Activated CD8-positive, alpha-beta memory T cell treated with anti-CD3 and anti-CD28 coated beads, Interleukin-2, amount 50 U/mL, for 24 hours (primary cell): ENCODE measurements at regions not wholly inside any gene's neighbourhood (a gene's known extent, or its start where the extent isn't known, plus 50 kb on each side); places are given as distances from the start of the nearest gene placed in this dataset.
"Not testable (repeated sequence)": the region's sequence is repeated elsewhere in the genome, so short reads cannot be mapped to it uniquely, and the experiment has no call there.

ENCODE experiments used
- DNase-seq: peaks from one replicate; pipeline ENCODE4 v3.0.0-alpha.2; 2020; ENCODE audit errors: extremely low read depth

DNA sequence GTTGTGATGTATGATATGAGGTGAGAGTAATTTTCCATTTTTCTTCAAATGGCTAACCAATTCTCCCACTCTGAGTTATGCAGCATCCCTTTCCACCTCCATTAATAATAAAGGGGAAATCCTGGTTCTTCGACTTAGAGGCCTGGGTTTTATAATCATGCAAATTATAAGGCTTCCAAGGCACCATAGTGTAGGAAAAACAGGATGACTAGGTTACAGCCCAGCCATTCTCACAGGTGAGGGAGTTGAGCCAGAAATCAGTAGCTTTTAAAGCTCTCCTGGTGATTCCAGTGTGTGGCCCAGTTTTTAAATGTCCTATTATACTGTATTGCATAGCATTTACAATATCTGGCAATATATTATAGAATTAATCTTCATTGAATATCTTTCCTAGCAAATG is 203.1 kb downstream of the ARHGEF9 start:
- no peak for DNase-seq

DNA sequence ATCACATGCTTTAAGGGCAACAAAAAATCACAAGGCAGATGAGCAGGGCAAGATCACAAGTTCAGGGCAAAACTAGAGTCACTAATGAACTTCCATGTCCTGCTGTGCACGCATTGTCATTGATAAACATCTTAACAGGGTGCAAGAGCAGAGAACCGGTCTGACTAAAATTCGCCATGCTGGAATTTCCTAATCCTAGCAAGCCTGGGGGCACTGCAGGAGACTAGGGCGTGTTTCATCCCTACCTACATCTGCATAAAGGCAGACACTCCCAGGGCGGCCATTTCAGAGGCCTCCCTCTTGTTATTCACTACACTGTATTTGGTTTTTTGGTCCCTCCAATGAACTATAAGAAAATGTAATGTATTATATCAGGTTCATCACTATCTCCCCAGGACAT is 203.6 kb downstream of the ARHGEF9 start:
- DNase-seq, result no peak

DNA sequence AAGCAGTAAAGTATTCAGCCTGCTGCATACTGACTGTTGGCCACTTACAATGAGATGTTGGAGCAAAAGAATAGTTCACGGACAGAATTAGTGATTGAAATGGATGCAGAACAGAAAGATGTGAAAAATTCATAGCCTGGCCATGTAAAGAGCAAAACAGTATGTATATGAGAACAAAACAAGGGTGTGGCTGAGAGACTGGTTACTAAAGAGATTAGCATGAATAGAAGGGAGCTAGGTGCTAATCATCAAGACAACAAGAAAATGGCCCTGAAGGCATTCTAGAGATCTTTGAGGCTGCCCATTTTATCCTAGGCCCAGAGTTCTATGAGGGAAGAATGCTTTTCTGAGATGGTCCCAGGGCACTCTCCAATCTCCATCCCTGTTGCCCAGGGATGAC is 208.5 kb downstream of the ARHGEF9 start:
- no peak for DNase-seq

DNA sequence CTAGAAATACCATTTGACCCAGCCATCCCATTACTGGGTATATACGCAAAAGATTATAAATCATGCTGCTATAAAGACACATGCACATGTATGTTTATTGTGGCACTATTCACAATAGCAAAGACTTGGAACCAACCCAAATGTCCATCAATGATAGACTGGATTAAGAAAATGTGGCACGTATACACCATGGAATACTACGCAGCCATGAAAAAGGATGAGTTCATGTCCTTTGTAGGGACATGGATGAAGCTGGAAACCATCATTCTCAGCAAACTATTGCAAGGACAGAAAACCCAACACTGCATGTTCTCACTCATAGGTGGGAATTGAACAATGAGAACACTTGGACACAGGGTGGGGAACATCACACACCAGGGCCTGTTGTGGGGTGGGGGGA is 209.3 kb downstream of the ARHGEF9 start:
- not testable (repeated sequence) for DNase-seq

DNA sequence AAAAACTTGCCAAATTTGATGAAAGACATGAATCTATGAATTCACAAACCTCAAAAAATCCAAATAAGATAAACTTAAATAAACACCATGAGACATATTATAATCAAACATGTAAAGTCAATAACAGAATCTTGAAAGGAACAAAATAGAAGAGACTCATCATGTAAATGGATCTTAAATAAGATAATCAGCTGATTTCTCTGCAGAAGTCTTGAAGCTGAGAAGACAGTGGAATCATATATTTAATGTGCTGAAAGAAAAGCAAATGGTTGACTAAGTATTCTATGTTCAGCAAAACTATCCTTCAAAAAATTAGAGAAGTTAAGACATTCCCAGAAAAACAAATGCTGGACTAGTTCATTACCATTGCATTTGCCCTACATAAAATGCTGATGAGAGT is 215.7 kb upstream of the SPIN4 start:
- DNase-seq, result no peak

DNA sequence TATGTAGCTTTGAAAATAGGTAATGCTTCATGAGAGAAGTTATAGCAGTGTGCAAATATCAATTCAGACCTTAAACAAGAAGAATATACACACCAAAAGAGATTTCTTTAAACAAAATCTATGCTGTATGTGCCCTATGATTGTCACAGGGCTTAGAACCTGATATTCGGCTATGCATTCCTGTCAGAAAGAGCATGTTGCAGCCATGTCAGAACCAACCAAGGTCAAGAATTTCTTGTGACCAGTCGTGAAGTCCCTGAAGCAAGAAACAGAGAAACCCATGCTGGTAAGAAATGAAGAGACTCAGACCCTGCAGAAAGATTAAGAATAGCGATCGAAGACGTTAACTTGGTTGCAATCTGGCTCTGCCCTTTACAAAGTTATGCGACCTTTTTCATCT is 210.3 kb upstream of the SPIN4 start:
- DNase-seq, result no peak

DNA sequence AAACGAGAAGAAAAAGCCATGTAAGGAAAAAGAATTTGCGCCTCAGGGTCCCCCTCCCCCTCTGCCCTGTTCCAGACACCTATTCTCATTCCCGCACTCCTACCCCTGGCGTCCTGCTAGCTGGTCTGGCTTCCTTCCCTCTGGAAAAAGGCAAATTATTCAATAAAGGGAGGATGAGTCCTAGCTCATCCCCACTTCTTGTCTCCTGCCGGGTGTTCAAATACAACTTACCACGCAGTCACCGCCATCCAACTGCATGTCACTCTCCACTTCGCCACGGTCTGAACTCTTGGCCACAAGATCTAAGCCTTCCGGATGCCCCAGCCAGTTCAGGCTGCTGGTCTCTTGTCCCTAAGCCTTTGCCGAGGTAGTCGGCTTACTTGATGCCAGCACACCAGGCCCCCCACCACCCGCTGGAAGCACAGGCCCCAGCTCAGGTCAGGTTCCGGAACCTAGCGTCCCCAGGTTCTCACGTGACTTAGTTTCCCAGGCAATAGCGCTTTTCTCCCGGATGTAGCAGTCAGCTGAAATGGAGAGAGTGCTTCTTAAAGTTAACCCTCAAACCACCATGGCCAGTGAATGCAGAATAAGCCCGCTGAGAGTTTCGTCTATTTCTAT is 209.6 kb upstream of the SPIN4 start:
- DNase-seq, result peak; percentile 13

DNA sequence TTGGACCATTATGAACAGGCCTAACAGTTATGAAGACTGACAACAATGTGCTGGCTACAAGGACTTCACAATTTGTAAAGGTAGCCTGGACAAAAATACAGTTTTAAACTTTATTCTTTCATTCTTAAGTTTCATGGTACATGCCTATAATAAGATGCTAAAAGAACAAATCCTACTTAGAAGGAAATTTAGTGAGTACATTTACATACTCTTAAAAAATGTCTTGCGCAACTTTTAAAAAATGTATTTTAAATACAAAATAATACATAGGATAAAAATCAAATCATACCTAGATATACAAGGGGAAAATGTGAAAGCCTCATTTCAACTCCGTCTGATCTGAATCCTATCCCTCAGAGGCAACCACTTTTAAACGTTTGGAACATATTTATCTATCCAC is 200.7 kb upstream of the SPIN4 start:
- DNase-seq, result no peak

DNA sequence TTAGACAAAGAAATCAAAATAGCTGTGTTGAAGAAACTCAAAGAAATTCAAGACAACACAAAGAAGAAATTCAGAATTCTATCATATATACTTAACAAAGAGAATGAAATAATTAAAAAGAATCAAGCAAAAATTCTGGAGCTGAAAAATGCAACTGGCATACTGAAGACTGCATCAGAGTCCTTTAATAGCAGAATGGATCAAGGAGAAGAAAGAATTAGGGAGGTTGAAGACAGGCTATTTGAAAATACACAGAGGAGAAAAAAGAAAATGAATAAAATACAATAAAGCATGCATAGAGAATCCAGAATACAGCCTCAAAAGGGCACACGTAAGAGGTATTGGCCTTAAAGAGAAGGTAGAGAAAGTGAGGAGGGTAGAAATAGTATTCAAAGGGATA is 179.5 kb upstream of the SPIN4 start:
- DNase-seq, result no peak

DNA sequence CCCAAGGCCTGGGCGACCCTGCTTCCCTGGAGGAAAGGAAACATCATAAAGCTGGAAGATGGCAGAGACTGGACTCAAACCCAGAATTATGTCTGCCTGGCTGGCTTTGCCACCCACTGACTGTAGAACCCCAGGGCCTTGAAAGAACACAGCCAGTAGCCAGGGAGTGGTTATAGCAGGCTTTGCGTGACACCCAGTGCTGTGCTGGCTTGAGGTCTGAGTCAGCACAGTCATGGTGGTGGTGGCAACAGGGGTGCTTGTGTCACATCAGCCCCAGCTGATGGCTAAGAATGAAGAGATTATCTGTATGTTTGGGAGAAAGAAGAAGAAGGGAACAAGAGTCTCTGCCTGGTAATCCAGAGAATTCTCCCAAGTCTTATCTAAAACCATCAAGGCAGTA is 178.8 kb upstream of the SPIN4 start:
- DNase-seq, result no peak

DNA sequence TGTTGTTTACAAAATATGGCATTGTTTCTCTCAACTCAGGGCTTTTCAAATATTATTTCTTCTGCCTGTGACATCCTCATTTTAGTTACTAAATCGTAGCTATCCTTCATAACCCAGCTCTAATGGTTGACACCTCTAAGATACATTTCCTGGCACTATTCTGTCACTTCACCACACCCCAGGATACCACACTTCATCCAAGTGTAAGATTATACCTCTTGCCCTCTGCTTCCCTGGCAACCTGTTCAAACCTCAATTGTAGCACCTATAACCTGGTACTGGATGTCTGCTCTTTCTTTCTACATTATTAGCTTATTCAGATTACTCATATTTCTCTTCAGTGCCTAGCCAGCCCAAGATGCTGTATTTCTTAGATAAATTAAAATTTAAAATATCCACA is 175.7 kb upstream of the SPIN4 start:
- no peak for DNase-seq

DNA sequence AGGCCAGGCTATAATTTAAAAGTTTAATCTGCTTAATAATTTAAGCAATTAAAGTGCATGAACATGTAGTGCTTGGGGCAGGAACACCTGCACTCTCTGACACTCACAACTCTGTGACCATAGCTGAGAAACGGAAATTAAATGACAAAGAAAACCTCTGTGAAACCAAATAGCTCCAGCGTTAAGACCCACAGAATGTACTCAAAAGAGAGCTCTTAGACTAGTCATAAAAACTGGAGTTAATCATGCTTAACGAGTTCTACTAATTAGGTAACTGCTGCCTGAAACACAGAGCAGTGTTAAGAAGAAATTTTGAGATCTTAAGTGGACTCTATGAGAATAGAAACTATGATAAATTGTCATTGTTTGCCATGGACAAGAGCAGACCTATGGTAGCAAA is 174.4 kb upstream of the SPIN4 start:
- DNase-seq, result no peak

DNA sequence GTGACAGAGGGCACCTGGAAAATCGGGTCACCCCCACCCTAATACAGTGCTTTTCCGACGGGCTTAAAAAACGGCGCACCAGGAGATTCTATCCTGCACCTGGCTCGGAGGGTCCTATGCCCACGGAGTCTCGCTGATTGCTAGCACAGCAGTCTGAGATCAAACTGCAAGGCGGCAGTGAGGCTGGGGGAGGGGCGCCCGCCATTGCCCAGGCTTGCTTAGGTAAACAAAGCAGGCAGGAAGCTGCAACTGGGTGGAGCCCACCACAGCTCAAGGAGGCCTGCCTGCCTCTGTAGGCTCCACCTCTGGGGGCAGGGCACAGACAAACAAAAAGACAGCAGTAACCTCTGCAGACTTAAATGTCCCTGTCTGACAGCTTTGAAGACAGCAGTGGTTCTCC is 168.2 kb upstream of the SPIN4 start:
- not testable (repeated sequence) for DNase-seq

DNA sequence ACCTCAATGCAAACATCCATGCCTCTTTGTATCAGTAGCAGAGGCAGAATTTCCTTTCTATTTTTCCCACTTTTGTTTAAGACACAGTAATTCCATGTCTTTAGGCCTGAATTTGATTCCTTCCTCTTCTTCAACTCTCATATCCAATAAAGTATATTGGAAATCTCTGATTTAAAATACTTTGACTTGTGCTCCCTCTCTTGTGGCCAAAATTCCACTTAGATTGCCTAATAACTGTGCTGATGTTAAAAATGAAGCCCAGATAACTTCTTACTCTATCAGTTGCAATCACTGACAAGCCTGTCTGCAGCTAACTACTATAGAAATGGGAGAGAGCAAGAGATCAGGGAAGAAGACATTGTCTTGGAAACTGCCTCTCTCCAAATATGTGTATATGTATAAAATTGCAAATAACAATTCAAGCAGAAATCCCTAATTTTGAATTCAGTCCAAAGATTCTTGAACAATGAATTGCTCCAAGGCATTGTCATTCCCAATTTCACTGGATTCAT is 163.5 kb upstream of the SPIN4 start:
- DNase-seq, result no peak

DNA sequence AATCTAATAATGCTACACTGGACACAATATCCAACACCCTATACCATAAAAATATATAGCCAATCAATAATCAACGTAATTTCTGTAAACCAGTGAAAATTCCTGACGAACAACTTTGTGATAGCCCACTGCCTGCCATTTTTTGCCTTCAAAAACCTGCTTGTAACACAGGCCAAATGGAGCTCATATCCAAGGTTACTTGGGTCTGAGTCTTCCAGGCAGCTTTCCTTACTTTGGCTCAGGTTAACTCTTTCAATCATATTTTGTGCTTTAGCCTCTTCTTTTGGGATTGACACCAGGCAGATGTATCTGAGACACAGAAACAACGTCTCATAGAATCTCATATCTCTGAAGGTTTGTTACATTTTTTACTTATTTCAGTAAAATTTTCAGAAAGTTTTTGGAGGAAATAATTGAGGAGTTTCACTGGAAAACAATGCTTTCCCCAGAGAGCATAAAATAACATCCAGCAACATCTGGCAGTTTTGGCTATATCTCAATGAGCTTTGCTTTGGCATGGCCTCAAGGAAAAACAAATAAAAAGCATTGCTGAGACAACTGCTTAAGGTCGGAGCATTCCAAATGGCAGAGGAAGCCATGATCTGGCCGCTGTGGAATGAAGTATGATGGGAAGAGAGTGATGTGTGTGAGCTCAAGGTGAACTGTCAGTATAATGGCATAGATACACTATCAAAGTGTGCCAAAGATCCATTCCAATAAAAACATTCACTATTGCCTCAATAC is 162.9 kb upstream of the SPIN4 start:
- no peak for DNase-seq

DNA sequence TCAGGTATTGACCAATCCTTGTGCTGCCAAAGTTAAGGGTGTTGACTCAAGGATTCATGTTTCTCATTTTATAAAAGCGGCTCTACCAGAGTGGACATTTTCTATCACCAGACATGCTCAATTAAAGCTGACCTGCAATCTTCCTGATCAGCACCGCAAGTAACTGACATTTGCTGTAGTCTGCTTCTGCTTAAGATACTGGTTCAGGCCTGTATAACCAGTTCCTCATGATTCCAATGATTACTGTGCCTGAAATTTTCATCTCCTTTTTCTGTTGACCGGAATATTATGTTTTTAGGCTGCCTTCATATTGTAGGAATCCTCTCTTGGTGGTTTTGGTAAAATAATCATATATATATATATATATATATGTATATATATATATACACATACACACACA is 160.2 kb upstream of the SPIN4 start:
- no peak for DNase-seq

DNA sequence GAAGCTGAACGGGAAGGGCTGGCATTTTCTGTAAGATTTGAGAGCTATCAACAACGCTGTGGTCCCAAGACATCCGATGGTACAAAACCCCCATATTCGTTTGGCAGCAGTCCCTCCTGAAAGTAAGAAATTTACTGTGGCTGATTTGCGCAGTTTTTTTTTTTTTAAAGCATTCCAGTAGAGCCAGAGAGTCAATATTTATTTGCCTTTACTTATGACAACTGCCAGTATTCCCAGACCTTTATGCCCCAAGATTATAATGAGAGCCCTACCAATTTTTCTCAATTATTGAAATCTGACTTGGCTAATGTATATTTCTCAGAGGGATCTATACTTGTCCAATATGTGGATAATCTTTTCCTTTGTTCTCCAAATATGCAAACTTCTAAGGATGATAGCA is 157.5 kb upstream of the SPIN4 start:
- DNase-seq, result no peak

DNA sequence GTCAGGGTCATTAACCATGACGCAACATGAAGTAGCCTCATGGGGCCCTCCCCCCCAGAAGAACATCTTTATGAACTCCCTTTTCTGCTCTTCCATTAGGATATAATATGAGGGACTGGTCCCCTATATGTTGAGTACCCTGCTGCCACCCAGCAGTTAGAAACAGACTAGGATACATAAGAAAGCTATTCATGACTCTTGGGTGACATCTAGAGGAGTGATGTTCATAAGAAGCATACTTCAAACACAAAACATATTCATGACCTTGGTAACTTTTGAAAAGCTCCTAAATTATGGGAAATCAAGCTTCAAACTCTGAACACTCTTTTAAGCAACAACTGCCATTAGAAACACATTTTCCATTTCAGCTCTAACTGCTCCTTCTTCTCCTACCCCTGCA is 155.2 kb upstream of the SPIN4 start:
- DNase-seq, result no peak

DNA sequence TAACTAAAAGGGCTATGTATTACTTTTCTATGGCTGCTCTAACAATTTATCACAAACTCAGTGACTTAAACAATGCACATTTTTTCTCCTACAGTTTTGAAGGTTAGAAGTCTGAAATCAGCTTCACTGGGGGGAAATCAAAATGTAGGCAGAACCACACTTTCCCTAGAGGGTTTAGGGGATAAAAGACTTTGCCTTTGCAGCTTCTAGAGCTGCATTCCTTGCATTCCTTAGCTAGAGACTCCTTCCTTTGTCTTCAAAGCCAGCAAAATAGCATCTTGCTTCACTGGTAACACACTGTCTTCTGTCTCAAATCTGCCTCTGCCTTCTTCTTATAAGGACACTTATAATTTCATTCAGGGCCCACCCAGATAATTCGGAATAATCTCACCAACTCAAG is 152.4 kb upstream of the SPIN4 start:
- DNase-seq, result no peak

DNA sequence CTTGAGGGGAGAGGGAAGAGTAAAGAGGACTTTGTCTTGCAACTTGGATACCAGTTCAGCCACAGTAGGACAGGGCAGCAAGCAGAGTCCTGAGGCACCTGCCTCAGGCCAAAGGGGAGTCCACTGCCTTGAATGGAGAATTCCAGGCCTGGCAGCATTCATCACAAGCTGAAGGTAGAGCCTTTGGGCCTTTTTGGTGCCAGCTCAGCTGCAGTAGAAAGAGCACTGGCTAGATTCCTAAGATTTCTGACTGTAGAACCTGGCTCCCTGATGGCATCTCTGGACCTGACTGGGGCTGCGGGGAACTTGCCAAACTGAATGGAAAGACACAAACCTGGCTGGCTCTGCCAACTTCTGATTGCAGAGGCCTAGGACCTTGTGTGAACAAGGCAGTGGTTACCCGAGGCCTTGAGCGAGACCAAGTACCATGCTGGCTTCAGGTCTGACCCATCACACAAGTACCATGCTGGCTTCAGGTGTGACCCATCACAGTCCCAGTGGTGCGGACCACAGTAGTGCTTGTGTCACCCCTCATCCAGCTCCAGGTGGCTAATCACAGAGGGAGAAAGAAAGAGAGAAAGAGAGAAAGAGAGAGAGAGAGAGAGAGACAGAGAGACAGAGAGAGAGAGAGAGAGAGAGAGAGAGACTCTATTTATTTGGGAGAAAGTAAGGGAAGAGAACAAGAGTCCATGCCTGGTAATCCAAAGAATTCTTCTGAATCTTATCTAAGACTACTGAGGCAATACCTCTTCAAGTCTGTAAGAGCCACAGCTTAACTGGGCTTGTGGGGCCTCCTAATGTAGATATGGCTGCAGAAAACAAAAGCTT is 137.6 kb upstream of the SPIN4 start:
- DNase-seq, result no peak

DNA sequence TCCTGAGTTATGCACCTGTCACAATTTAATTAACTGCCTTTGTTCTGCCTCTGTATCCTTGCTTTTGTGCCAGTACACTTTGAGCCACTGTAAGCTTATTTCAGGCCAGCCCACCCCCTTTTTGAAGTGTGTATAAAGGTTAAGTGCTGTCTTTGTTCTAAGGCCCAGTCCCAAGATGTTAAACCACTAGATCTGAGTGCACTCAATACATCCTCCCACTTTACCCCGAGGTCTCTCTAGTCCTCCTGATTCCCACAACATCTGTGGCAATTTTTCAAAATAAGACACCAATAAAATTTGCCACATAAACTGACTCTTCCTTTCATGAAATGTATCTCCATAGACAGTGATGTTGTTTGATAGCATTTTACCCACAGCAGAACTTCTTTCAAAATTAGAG is 124.1 kb upstream of the SPIN4 start:
- no peak for DNase-seq

DNA sequence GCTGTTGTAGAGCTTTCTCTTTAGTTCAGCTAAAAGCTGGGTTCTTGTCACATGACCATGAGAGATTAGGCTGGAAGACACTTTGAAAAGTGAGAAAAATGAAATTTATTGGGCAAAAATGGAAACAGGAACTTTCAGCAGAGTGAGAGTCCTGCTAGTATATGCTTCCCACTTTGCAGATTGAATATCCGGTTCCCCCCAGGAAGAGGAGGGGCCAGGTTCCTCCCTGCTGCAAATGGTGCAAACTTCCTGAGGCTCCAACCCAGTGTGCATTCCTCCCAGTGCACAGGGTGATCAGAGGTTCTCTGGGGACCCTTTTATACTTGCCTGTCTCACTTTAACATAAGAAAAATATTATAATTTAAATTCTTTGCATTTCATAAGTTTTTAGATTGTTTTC is 119.9 kb upstream of the SPIN4 start:
- no peak for DNase-seq

DNA sequence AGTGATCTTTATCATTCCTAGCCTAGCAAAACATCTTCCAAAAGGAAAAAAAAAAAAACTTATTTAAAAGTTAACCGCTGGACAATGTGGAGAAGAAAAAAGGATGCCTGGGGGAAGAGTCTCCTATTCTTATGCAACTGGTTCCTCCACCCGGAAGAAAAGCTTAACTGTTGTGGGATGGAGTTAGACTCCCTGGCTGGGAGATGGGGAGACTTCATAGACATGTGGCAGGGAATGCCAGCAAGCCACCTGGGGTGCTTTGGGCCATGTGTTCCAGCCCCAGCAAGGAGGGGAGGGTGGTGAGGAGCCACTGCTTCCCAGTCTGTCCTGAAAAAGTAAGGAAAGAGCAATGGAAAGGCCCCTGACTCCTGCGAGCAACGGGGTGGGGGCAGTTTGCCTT is 119.4 kb upstream of the SPIN4 start:
- no peak for DNase-seq
